ENCODE measurements at regions not wholly inside any gene's neighbourhood (a gene's known extent, or its start where the extent isn't known, plus 50 kb on each side); places are given as distances from the start of the nearest gene placed in this dataset.

DNA sequence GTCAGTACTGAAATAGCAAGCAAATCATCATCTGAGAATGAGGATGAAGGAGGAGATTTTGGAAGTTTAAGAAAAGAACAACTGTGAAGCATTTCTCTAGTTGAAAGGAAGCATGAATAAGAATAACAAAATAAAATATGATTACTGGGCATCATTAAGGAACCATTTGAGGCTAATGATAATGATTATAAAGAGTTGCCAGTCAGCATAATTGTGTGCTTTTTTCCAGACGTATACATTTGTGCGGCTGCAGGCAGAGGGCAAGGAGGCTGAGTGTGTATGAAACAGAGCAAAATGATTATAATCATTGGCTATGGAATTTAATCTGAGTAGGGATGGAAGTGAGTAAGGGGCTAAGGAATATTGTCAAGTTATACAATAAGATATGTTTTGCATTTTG is 218.7 kb upstream of the FUT9 start:
- no peak for TF ChIP-seq CEBPB (IDR thresholded peaks at IDR 0.05)
- no peak for TF ChIP-seq CREB1 (IDR thresholded peaks at IDR 0.05; ENCODE audit: low read depth)
- no peak for TF ChIP-seq ZBTB7A (IDR thresholded peaks at IDR 0.05; ENCODE audit: low read depth)
- no peak for TF ChIP-seq RAD21 (IDR thresholded peaks at IDR 0.05; ENCODE audit: low read depth)
- TF ChIP-seq NFIC (IDR thresholded peaks at IDR 0.05): no peak
- TF ChIP-seq, protein P1, sequence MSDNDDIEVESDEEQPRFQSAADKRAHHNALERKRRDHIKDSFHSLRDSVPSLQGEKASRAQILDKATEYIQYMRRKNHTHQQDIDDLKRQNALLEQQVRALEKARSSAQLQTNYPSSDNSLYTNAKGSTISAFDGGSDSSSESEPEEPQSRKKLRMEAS (IDR thresholded peaks at IDR 0.05): no peak

DNA sequence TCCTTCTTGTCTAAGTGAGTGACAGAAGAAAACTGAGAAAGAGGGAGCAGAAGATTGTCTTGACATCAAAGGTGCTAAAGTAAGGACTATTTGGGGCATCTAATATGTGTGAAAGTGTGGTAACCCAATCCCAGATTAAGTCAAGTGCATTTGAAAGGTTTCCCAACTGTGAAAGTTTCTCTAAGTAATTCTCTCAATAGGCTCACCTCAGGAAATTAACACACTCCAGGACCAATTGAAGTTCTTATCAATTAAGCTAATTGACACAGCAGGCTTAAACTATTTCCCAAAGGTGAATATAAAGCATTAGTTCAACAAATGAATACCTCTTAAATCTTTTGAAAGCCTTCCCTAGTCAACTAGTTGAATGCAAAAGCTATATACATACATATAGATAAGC is 212.8 kb upstream of the FUT9 start:
- no peak for TF ChIP-seq TAF1 (IDR thresholded peaks at IDR 0.05; ENCODE audit: low read depth)
- TF ChIP-seq CEBPB (IDR thresholded peaks at IDR 0.05): no peak
- TF ChIP-seq CREB1 (IDR thresholded peaks at IDR 0.05; ENCODE audit: low read depth): no peak
- TF ChIP-seq TCF12 (IDR thresholded peaks at IDR 0.05; ENCODE audit: low read depth): no peak
- no peak for TF ChIP-seq NFIC (IDR thresholded peaks at IDR 0.05)
- TF ChIP-seq, protein P2, sequence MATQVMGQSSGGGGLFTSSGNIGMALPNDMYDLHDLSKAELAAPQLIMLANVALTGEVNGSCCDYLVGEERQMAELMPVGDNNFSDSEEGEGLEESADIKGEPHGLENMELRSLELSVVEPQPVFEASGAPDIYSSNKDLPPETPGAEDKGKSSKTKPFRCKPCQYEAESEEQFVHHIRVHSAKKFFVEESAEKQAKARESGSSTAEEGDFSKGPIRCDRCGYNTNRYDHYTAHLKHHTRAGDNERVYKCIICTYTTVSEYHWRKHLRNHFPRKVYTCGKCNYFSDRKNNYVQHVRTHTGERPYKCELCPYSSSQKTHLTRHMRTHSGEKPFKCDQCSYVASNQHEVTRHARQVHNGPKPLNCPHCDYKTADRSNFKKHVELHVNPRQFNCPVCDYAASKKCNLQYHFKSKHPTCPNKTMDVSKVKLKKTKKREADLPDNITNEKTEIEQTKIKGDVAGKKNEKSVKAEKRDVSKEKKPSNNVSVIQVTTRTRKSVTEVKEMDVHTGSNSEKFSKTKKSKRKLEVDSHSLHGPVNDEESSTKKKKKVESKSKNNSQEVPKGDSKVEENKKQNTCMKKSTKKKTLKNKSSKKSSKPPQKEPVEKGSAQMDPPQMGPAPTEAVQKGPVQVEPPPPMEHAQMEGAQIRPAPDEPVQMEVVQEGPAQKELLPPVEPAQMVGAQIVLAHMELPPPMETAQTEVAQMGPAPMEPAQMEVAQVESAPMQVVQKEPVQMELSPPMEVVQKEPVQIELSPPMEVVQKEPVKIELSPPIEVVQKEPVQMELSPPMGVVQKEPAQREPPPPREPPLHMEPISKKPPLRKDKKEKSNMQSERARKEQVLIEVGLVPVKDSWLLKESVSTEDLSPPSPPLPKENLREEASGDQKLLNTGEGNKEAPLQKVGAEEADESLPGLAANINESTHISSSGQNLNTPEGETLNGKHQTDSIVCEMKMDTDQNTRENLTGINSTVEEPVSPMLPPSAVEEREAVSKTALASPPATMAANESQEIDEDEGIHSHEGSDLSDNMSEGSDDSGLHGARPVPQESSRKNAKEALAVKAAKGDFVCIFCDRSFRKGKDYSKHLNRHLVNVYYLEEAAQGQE (IDR thresholded peaks at IDR 0.05; ENCODE audit: low read depth): no peak
- TF ChIP-seq RAD21 (IDR thresholded peaks at IDR 0.05; ENCODE audit: low read depth): no peak
- TF ChIP-seq ZBTB7A (IDR thresholded peaks at IDR 0.05; ENCODE audit: low read depth): no peak
- no peak for TF ChIP-seq EP300 (IDR thresholded peaks at IDR 0.05; ENCODE audit: borderline replicate concordance)
- TF ChIP-seq EGR1 (IDR thresholded peaks at IDR 0.05): no peak
- TF ChIP-seq FOXM1 (IDR thresholded peaks at IDR 0.05; ENCODE audit: borderline replicate concordance, low read depth): no peak
- TF ChIP-seq USF1 (IDR thresholded peaks at IDR 0.05): no peak
- no peak for TF ChIP-seq YY1 (IDR thresholded peaks at IDR 0.05; ENCODE audit: low read depth)
- TF ChIP-seq, protein P1 (IDR thresholded peaks at IDR 0.05): no peak
- TF ChIP-seq TEAD4 (IDR thresholded peaks at IDR 0.05): no peak

DNA sequence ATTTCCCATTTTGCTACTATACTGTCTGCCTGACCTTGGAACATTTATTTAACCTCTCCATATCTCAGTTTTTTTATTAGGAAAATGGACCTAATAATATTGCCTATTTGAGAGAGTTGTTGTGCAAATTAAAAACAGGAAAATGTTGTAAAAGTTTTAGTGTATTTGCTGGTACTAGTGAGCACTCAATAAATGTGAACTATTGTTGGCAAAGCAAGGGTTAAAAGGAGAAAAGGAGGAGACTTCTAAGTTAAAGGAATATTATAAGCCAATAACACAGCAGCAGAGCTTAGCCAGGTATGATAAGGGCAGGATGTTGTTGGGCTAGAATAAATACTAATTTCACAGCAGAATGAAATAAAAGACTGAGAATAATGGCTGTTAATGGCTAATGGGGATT is 211.9 kb upstream of the FUT9 start:
- no peak for TF ChIP-seq CEBPB (IDR thresholded peaks at IDR 0.05)
- no peak for TF ChIP-seq YY1 (IDR thresholded peaks at IDR 0.05; ENCODE audit: low read depth)
- TF ChIP-seq TEAD4 (IDR thresholded peaks at IDR 0.05): no peak
- no peak for TF ChIP-seq NFIC (IDR thresholded peaks at IDR 0.05)
- no peak for TF ChIP-seq USF1 (IDR thresholded peaks at IDR 0.05)
- TF ChIP-seq EP300 (IDR thresholded peaks at IDR 0.05; ENCODE audit: borderline replicate concordance): no peak
- no peak for TF ChIP-seq RAD21 (IDR thresholded peaks at IDR 0.05; ENCODE audit: low read depth)
- no peak for TF ChIP-seq TCF12 (IDR thresholded peaks at IDR 0.05; ENCODE audit: low read depth)
- TF ChIP-seq, protein P2 (IDR thresholded peaks at IDR 0.05; ENCODE audit: low read depth): no peak
- TF ChIP-seq, protein P1 (IDR thresholded peaks at IDR 0.05): no peak
- no peak for TF ChIP-seq FOXM1 (IDR thresholded peaks at IDR 0.05; ENCODE audit: borderline replicate concordance, low read depth)
- no peak for TF ChIP-seq TAF1 (IDR thresholded peaks at IDR 0.05; ENCODE audit: low read depth)
- no peak for TF ChIP-seq CREB1 (IDR thresholded peaks at IDR 0.05; ENCODE audit: low read depth)
- TF ChIP-seq EGR1 (IDR thresholded peaks at IDR 0.05): no peak
- TF ChIP-seq ZBTB7A (IDR thresholded peaks at IDR 0.05; ENCODE audit: low read depth): no peak

- TF ChIP-seq CREB1 (IDR thresholded peaks at IDR 0.05; ENCODE audit: low read depth): no peak
- TF ChIP-seq TEAD4 (IDR thresholded peaks at IDR 0.05): no peak
- TF ChIP-seq FOXM1 (IDR thresholded peaks at IDR 0.05; ENCODE audit: borderline replicate concordance, low read depth): no peak
- no peak for TF ChIP-seq USF1 (IDR thresholded peaks at IDR 0.05)
Measured at GRCh38 chr6:95804847-95805541, 210.8 kb upstream of the FUT9 start.

DNA sequence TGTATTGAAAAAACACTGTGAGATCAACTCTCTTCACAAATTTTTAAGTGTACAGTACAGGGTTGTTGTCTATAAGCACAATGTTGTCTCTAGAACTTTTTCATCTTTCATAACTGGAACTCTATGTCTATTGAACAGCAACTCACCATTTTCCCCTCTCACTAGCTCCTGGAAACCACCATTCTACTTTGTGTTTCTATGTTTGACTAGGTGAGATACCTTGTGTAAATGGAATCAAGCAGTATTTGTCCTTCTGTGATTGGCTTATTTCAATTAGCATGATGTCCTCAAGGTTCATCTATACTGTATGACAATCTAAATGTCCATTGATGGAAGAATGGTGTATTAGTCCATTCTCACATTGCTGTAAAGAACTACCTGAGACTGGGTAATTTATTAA is 210.1 kb upstream of the FUT9 start:
- TF ChIP-seq NFIC (IDR thresholded peaks at IDR 0.05) (no peak), TCF12 (IDR thresholded peaks at IDR 0.05; ENCODE audit: low read depth) (no peak), CREB1 (IDR thresholded peaks at IDR 0.05; ENCODE audit: low read depth) (no peak), CEBPB (IDR thresholded peaks at IDR 0.05) (no peak), TAF1 (IDR thresholded peaks at IDR 0.05; ENCODE audit: low read depth) (no peak), YY1 (IDR thresholded peaks at IDR 0.05; ENCODE audit: low read depth) (no peak), RAD21 (IDR thresholded peaks at IDR 0.05; ENCODE audit: low read depth) (no peak), EGR1 (IDR thresholded peaks at IDR 0.05) (no peak), EP300 (IDR thresholded peaks at IDR 0.05; ENCODE audit: borderline replicate concordance) (no peak)
- TF ChIP-seq, protein P1 (IDR thresholded peaks at IDR 0.05): no peak

Data from Ishikawa (cell line).